HepG2 (cell line): ENCODE measurements at regions not wholly inside any gene's neighbourhood (a gene's known extent, or its start where the extent isn't known, plus 50 kb on each side); places are given as distances from the start of the nearest gene placed in this dataset.

Experiments used
- ATAC-seq: fragments of 200-7000 bp; cut with Tn5 transposase; 3 replicates; pipeline ENCODE4 v1.9.1; 2020; ENCODE audit warnings: mild to moderate bottlenecking, moderate library complexity
- BruUV-seq: library from RNA; stranded (reverse); fragments of 400-500 nt; replicated peaks from 2 replicates; lab custom pipeline; 2021; lab: Mats Ljungman, UMichigan
- CTCF ChIA-PET: fragments of 300-600 bp; formaldehyde crosslinking; extraction: SDS; loops from one replicate; lab custom pipeline; 2021; ENCODE audit warnings: low total read pairs, inconsistent platforms, low intra/inter-chr PET ratio; lab: Yijun Ruan, JAX
- POLR2A ChIA-PET: fragments of 350-600 bp; sonication (Branson Sonifier 250); formaldehyde crosslinking; loops from one replicate; lab custom pipeline; 2020; ENCODE audit warnings: antibody characterized with exemption, inconsistent platforms; lab: Yijun Ruan, JAX
- DNase-seq: peaks from one replicate; pipeline ENCODE4 v3.0.0-alpha.2; 2015; ENCODE audit warnings: low spot score
- FAIRE-seq: peaks from 3 replicates; lab custom pipeline; 2011; peaks lifted over from hg19 to GRCh38; lab: Jason Lieb, UNC
- H2AFZ ChIP-seq: one replicate; pipeline ENCODE4 v1.6.1; 2011; ENCODE audit warnings: low read length, inconsistent platforms
- H3K27ac ChIP-seq: fragments of 300-600 bp; 3 replicates; pipeline ENCODE4 v1.8.0; 2011; ENCODE audit warnings: mixed run types, mild to moderate bottlenecking, mixed read lengths, low read length, inconsistent platforms; ENCODE audit not compliant: insufficient read depth; ENCODE audit errors: extremely low read length
- H3K27me3 ChIP-seq, 2 experiments: fragments of 200-600 bp in 1 of 2; 2 replicates in 1 of 2; 3 replicates in 1 of 2; pipeline versions ENCODE4 v1.6.0 to v1.8.0; 2011; ENCODE audit warnings: low read length in 2 of 2, mild to moderate bottlenecking in 2 of 2, moderate library complexity in 2 of 2, inconsistent platforms in 1 of 2; ENCODE audit not compliant: insufficient read depth in 2 of 2, control insufficient read depth in 1 of 2
- H3K36me3 ChIP-seq, 2 experiments: fragments of 200-600 bp in 1 of 2; replicated peaks in 1 of 2; 2 replicates in 1 of 2; 3 replicates in 1 of 2; pipeline versions ENCODE4 v1.5.1 to v1.8.0; 2011; ENCODE audit warnings: low read length in 2 of 2, inconsistent platforms in 1 of 2; ENCODE audit not compliant: insufficient read depth in 2 of 2, control insufficient read depth in 1 of 2
- H3K4me1 ChIP-seq: 2 replicates; pipeline ENCODE4 v1.5.1; 2012; ENCODE audit warnings: low read length, inconsistent platforms; ENCODE audit not compliant: insufficient read depth
- H3K4me2 ChIP-seq: 2 replicates; pipeline ENCODE4 v1.6.0; 2011; ENCODE audit warnings: low read depth, low read length, inconsistent platforms
- H3K4me3 ChIP-seq, 3 experiments: fragments of 200-600 bp in 1 of 3; sonication (generic), shearing (Covaris generic) in 1 of 3; replicated peaks in 1 of 3; 2 replicates each; pipeline ENCODE4 v1.5.1; 2011 to 2016; ENCODE audit warnings: low read length in 3 of 3, inconsistent platforms in 2 of 3, low read depth in 2 of 3, mild to moderate bottlenecking in 2 of 3, control low read depth in 1 of 3, mixed read lengths in 1 of 3; ENCODE audit not compliant: insufficient read depth in 1 of 3
- H3K79me2 ChIP-seq: one replicate; pipeline ENCODE4 v1.6.1; 2011; ENCODE audit warnings: low read length, inconsistent platforms; ENCODE audit not compliant: insufficient read depth
- H3K9ac ChIP-seq: 2 replicates; pipeline ENCODE4 v1.6.0; 2011; ENCODE audit warnings: mild to moderate bottlenecking, low read depth, low read length, inconsistent platforms; ENCODE audit not compliant: insufficient read depth
- H3K9me3 ChIP-seq: 2 replicates; pipeline ENCODE4 v1.5.1; 2012; ENCODE audit warnings: mild to moderate bottlenecking, low read length
- H4K20me1 ChIP-seq: 2 replicates; pipeline ENCODE4 v1.6.0; 2011; ENCODE audit warnings: inconsistent platforms, mild to moderate bottlenecking, low read length, moderate library complexity; ENCODE audit not compliant: insufficient read depth
- HNF1A ChIP-seq, 2 experiments: sonication (generic) in 1 of 2; formaldehyde crosslinking in 1 of 2; IDR thresholded peaks; 2 replicates each; pipeline versions ENCODE4 v1.4.0 to v1.6.1; 2016 to 2020; ENCODE audit warnings: borderline replicate concordance in 1 of 2, low read depth in 1 of 2, mild to moderate bottlenecking in 1 of 2, missing genetic modification reagents in 1 of 2
- KMT2B ChIP-seq: IDR thresholded peaks from 2 replicates; pipeline ENCODE4 v1.6.1; 2016; ENCODE audit warnings: missing genetic modification reagents, missing compliant biosample characterization
- ZNF331 ChIP-seq: sonication (generic); formaldehyde crosslinking; IDR thresholded peaks from 2 replicates; pipeline ENCODE4 v1.4.0; 2020; ENCODE audit warnings: missing genetic modification reagents
- WGBS: methylation state at CpG from one replicate; pipeline ENCODE4 v1.1.6; 2017; ENCODE audit warnings: low lambda C conversion rate; 5-methylcytosine and 5-hydroxymethylcytosine counted together
- in situ Hi-C: cut with HindIII; loops from 2 replicates; pipeline ENCODE4 v1.10.0; 2017; ENCODE audit warnings: low pct_unique_long_range_greater_than_20kb; ENCODE audit not compliant: extremely low pct_ligation_motif_present
- intact Hi-C: fragments of 100-400 bp; cut with micrococcal nuclease; formaldehyde crosslinking; loops from one replicate; pipeline ENCODE4 v1.10.0; 2022; ENCODE audit not compliant: unreplicated experiment
- TF ChIP-seq, protein P1 (sequence below): sonication (generic); formaldehyde crosslinking; conservative IDR thresholded peaks from 2 replicates; pipeline ENCODE4 v1.4.0; 2020; ENCODE audit warnings: missing genetic modification reagents
- TF ChIP-seq, protein P2 (sequence below): sonication (generic); formaldehyde crosslinking; IDR thresholded peaks from 2 replicates; pipeline ENCODE4 v1.5.1; 2020; ENCODE audit warnings: mild to moderate bottlenecking, missing genetic modification reagents, moderate library complexity

- no TSS peak for BruUV-seq
- Histone ChIP-seq H2AFZ (no peak overlapping the region), H3K9ac (no peak overlapping the region), H4K20me1 (no peaks in the 10 kb centered on the region), H3K9me3 (no peaks in the 10 kb centered on the region), H3K27me3 (peaks cover 3 to 41% of the 10 kb centered on the region in 2 experiments; a peak in 3 of 5 replicates)
- POLR2A ChIA-PET: interaction anchor here (1.6 kb wide), 1 partner anchor 72 kb away, joined by 4 read pairs; no protein-coding TSS in a partner anchor
- intact Hi-C loops (no loop called here), in situ Hi-C loops (loop anchor here (10.0 kb wide), 1 partner anchor 165 kb away; no protein-coding TSS in a partner anchor)
- ATAC-seq: peak; percentile 50
- DNase-seq: no peak
- CTCF ChIA-PET: no interaction called here
- TF ChIP-seq HNF1A (IDR thresholded peaks at IDR 0.05; ENCODE audit: low read depth): no peak
- no peak for TF ChIP-seq HNF1A (CRISPR knock-in tag; IDR thresholded peaks at IDR 0.05; ENCODE audit: borderline replicate concordance)
- TF ChIP-seq KMT2B (CRISPR knock-in tag): no peak
- TF ChIP-seq, protein P1, sequence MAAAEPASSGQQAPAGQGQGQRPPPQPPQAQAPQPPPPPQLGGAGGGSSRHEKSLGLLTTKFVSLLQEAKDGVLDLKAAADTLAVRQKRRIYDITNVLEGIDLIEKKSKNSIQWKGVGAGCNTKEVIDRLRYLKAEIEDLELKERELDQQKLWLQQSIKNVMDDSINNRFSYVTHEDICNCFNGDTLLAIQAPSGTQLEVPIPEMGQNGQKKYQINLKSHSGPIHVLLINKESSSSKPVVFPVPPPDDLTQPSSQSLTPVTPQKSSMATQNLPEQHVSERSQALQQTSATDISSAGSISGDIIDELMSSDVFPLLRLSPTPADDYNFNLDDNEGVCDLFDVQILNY (CRISPR knock-in tag): no peak
- TF ChIP-seq ZNF331 (CRISPR knock-in tag): no peak
- TF ChIP-seq, protein P2, sequence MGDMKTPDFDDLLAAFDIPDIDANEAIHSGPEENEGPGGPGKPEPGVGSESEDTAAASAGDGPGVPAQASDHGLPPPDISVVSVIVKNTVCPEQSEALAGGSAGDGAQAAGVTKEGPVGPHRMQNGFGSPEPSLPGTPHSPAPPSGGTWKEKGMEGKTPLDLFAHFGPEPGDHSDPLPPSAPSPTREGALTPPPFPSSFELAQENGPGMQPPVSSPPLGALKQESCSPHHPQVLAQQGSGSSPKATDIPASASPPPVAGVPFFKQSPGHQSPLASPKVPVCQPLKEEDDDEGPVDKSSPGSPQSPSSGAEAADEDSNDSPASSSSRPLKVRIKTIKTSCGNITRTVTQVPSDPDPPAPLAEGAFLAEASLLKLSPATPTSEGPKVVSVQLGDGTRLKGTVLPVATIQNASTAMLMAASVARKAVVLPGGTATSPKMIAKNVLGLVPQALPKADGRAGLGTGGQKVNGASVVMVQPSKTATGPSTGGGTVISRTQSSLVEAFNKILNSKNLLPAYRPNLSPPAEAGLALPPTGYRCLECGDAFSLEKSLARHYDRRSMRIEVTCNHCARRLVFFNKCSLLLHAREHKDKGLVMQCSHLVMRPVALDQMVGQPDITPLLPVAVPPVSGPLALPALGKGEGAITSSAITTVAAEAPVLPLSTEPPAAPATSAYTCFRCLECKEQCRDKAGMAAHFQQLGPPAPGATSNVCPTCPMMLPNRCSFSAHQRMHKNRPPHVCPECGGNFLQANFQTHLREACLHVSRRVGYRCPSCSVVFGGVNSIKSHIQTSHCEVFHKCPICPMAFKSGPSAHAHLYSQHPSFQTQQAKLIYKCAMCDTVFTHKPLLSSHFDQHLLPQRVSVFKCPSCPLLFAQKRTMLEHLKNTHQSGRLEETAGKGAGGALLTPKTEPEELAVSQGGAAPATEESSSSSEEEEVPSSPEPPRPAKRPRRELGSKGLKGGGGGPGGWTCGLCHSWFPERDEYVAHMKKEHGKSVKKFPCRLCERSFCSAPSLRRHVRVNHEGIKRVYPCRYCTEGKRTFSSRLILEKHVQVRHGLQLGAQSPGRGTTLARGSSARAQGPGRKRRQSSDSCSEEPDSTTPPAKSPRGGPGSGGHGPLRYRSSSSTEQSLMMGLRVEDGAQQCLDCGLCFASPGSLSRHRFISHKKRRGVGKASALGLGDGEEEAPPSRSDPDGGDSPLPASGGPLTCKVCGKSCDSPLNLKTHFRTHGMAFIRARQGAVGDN (CRISPR knock-in tag): 0 out of 2 replicates have a peak, but pooled peaks have one; percentile 14
- TF ChIP-seq, all 625 proteins: peak for 1
- Histone ChIP-seq H3K4me2 (peak overlapping the region; percentile 62), H3K36me3 (no peaks in the 10 kb centered on the region), H3K4me1 (peaks cover 43% of the 10 kb centered on the region), H3K27ac (no peak overlapping the region), H3K79me2 (no peaks in the 10 kb centered on the region), H3K4me3 (peak overlapping the region in 1 of 3 experiments; percentile 30; a peak in 1 of 6 replicates)
- FAIRE-seq: no peak
- WGBS: 20% methylated on average over 2 of the region's 7 CpGs
Measured at GRCh38 chr1:54479841-54480524, 68.0 kb upstream of the ACOT11 start.
